WTC11 (cell line): ENCODE measurements at regions not wholly inside any gene's neighbourhood (a gene's known extent, or its start where the extent isn't known, plus 50 kb on each side); places are given as distances from the start of the nearest gene placed in this dataset.
"Not testable (repeated sequence)": the region's sequence is repeated elsewhere in the genome, so short reads cannot be mapped to it uniquely, and the experiment has no call there.

ENCODE experiments used
- ATAC-seq: fragments of 200-7000 bp; cut with Tn5 transposase; 2 replicates; pipeline ENCODE4 v1.10.0; 2021; ENCODE audit warnings: mild to moderate bottlenecking, moderate library complexity
- CTCF ChIA-PET: fragments of 300-600 bp; sonication (Branson Sonifier 250); formaldehyde crosslinking; loops from one replicate; lab custom pipeline; 2021; ENCODE audit warnings: antibody characterized with exemption; lab: Charles Lee
- POLR2A ChIA-PET: fragments of 350-600 bp; sonication (Branson Sonifier 250); formaldehyde crosslinking; loops from one replicate; lab custom pipeline; 2021; ENCODE audit warnings: antibody characterized with exemption; lab: Charles Lee
- DNase-seq: peaks from one replicate; pipeline ENCODE4 v3.0.0; 2021; ENCODE audit warnings: low spot score
- H3K27ac Mint-ChIP-seq: 2 replicates; pipeline ENCODE4 v1.8.0; 2021; ENCODE audit warnings: mixed read lengths
- H3K27me3 Mint-ChIP-seq: 2 replicates; pipeline ENCODE4 v1.8.0; 2021; ENCODE audit warnings: low read depth, mild to moderate bottlenecking, moderate library complexity, mixed read lengths
- H3K36me3 Mint-ChIP-seq: 2 replicates; pipeline ENCODE4 v1.8.0; 2021; ENCODE audit warnings: mixed read lengths
- H3K4me1 Mint-ChIP-seq: 2 replicates; pipeline ENCODE4 v1.8.0; 2022; ENCODE audit warnings: mixed read lengths
- H3K4me3 Mint-ChIP-seq: 2 replicates; pipeline ENCODE4 v1.8.0; 2021; ENCODE audit warnings: mild to moderate bottlenecking, moderate library complexity, mixed read lengths
- H3K9me3 Mint-ChIP-seq: 2 replicates; pipeline ENCODE4 v1.8.0; 2021; ENCODE audit warnings: mixed read lengths
- ATF6 ChIP-seq: sonication (generic); formaldehyde crosslinking; IDR thresholded peaks from 2 replicates; pipeline ENCODE4 v1.8.1; 2023; ENCODE audit warnings: mild to moderate bottlenecking, missing genetic modification reagents
- CBFB ChIP-seq: sonication (generic); formaldehyde crosslinking; IDR thresholded peaks from 2 replicates; pipeline ENCODE4 v1.8.1; 2022; ENCODE audit warnings: mild to moderate bottlenecking, low read depth, missing genetic modification reagents
- CREM ChIP-seq: sonication (generic); formaldehyde crosslinking; IDR thresholded peaks from 2 replicates; pipeline ENCODE4 v1.8.1; 2022; ENCODE audit warnings: mild to moderate bottlenecking, missing genetic modification reagents, moderate library complexity
- EMX1 ChIP-seq: fragments of 250-450 bp; sonication (Bioruptor Pico); IDR thresholded peaks from 2 replicates; pipeline ENCODE4 v1.8.0; 2021; ENCODE audit warnings: mild to moderate bottlenecking
- ETV6 ChIP-seq: sonication (generic); formaldehyde crosslinking; IDR thresholded peaks from 2 replicates; pipeline ENCODE4 v1.8.1; 2022; ENCODE audit warnings: mild to moderate bottlenecking, missing genetic modification reagents
- FOXJ3 ChIP-seq: sonication (generic); formaldehyde crosslinking; IDR thresholded peaks from 2 replicates; pipeline ENCODE4 v1.9.0; 2021; ENCODE audit warnings: missing genetic modification reagents, mild to moderate bottlenecking, borderline replicate concordance
- GRHL2 ChIP-seq: fragments of 250-450 bp; sonication (Bioruptor Pico); IDR thresholded peaks from 2 replicates; pipeline ENCODE4 v1.8.0; 2022; ENCODE audit warnings: mild to moderate bottlenecking, moderate library complexity; ENCODE audit not compliant: insufficient replicate concordance, severe bottlenecking
- IRF1 ChIP-seq: sonication (generic); formaldehyde crosslinking; IDR thresholded peaks from 2 replicates; pipeline ENCODE4 v1.8.0; 2023; ENCODE audit warnings: missing genetic modification reagents
- NFE2L1 ChIP-seq: sonication (generic); formaldehyde crosslinking; IDR thresholded peaks from 2 replicates; pipeline ENCODE4 v1.8.1; 2023; ENCODE audit warnings: missing genetic modification reagents
- NFYB ChIP-seq: sonication (generic); formaldehyde crosslinking; conservative IDR thresholded peaks from 2 replicates; pipeline ENCODE4 v1.8.0; 2022; ENCODE audit warnings: low read depth, missing genetic modification reagents
- NR1H2 ChIP-seq: sonication (generic); formaldehyde crosslinking; IDR thresholded peaks from 2 replicates; pipeline ENCODE4 v1.9.0; 2021; ENCODE audit warnings: mild to moderate bottlenecking, moderate library complexity, missing genetic modification reagents
- PREB ChIP-seq: sonication (generic); formaldehyde crosslinking; IDR thresholded peaks from 2 replicates; pipeline ENCODE4 v1.8.1; 2022; ENCODE audit warnings: mild to moderate bottlenecking, missing genetic modification reagents, moderate library complexity, borderline replicate concordance
- SOX15 ChIP-seq: fragments of 250-450 bp; sonication (Bioruptor Pico); IDR thresholded peaks from 2 replicates; pipeline ENCODE4 v1.9.0; 2021; ENCODE audit warnings: mild to moderate bottlenecking
- ZNF396 ChIP-seq: fragments of 250-450 bp; sonication (Bioruptor Pico); IDR thresholded peaks from 2 replicates; pipeline ENCODE4 v1.8.0; 2021; ENCODE audit warnings: mild to moderate bottlenecking, moderate library complexity, borderline replicate concordance
- ZNF423 ChIP-seq: fragments of 250-450 bp; sonication (Bioruptor Pico); IDR thresholded peaks from 2 replicates; pipeline ENCODE4 v2.1.2; 2022; ENCODE audit warnings: mild to moderate bottlenecking, moderate library complexity
- TF ChIP-seq, protein P1 (sequence below): fragments of 250-450 bp; sonication (Bioruptor Pico); IDR thresholded peaks from 2 replicates; pipeline ENCODE4 v1.9.0; 2021; ENCODE audit warnings: mild to moderate bottlenecking, borderline replicate concordance
- TF ChIP-seq, protein P2 (sequence below): fragments of 250-450 bp; sonication (Bioruptor Pico); IDR thresholded peaks from 2 replicates; pipeline ENCODE4 v1.8.0; 2021; ENCODE audit warnings: mild to moderate bottlenecking

DNA sequence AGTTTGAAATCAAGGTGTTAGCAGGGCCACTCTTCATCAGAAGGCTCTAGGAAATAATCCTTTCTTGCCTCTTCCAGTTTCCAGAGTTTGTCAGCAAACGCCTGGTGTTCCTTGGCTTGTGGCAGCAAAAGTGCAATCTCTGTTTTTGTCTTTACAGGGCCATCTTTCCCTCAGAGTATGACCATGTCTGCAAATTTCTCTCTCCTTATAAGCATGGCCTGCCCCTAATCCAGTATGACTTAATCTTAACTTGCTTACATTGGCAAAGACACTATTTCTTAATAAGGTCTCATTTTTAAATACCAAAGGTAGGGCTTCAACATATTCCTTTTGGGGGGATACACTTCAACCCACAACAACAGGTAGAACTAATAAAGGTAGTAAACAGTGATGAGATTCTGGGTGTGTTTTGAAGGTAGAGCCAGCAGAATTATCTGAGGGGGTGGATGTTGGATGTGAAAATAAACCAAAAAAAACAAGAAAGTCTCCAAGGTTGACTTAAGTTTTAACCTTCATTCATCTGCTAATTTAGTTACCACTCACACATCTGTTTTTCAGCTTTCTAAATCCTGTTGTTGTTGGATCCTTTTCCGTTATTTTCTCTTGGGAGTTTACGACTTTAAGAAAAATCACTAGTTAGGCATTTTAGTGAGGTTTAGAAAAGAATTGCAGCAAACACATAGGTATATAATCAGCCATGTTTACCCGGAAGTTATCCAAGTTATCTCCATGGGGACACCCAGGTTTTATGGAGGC is 234.4 kb upstream of the FIGN start:
- no peak for DNase-seq
- H3K27me3 Mint-ChIP-seq: no peaks in the 10 kb centered on the region
- no peak overlapping the region; the same call in 1 of the 2 replicates for H3K27ac Mint-ChIP-seq
- no peak for TF ChIP-seq ZNF423 (CRISPR knock-in tag)
- no peak for TF ChIP-seq ATF6 (CRISPR knock-in tag)
- no peak for TF ChIP-seq ZNF396
- TF ChIP-seq ETV6: no peak
- TF ChIP-seq EMX1 (CRISPR knock-in tag): no peak
- no peak for TF ChIP-seq PREB (CRISPR knock-in tag)
- no peak for TF ChIP-seq NFYB (CRISPR knock-in tag)
- TF ChIP-seq GRHL2 (CRISPR knock-in tag): no peak
- TF ChIP-seq FOXJ3 (CRISPR knock-in tag): no peak
- TF ChIP-seq, protein P1, sequence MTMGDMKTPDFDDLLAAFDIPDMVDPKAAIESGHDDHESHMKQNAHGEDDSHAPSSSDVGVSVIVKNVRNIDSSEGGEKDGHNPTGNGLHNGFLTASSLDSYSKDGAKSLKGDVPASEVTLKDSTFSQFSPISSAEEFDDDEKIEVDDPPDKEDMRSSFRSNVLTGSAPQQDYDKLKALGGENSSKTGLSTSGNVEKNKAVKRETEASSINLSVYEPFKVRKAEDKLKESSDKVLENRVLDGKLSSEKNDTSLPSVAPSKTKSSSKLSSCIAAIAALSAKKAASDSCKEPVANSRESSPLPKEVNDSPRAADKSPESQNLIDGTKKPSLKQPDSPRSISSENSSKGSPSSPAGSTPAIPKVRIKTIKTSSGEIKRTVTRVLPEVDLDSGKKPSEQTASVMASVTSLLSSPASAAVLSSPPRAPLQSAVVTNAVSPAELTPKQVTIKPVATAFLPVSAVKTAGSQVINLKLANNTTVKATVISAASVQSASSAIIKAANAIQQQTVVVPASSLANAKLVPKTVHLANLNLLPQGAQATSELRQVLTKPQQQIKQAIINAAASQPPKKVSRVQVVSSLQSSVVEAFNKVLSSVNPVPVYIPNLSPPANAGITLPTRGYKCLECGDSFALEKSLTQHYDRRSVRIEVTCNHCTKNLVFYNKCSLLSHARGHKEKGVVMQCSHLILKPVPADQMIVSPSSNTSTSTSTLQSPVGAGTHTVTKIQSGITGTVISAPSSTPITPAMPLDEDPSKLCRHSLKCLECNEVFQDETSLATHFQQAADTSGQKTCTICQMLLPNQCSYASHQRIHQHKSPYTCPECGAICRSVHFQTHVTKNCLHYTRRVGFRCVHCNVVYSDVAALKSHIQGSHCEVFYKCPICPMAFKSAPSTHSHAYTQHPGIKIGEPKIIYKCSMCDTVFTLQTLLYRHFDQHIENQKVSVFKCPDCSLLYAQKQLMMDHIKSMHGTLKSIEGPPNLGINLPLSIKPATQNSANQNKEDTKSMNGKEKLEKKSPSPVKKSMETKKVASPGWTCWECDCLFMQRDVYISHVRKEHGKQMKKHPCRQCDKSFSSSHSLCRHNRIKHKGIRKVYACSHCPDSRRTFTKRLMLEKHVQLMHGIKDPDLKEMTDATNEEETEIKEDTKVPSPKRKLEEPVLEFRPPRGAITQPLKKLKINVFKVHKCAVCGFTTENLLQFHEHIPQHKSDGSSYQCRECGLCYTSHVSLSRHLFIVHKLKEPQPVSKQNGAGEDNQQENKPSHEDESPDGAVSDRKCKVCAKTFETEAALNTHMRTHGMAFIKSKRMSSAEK: no peak
- TF ChIP-seq, protein P2, sequence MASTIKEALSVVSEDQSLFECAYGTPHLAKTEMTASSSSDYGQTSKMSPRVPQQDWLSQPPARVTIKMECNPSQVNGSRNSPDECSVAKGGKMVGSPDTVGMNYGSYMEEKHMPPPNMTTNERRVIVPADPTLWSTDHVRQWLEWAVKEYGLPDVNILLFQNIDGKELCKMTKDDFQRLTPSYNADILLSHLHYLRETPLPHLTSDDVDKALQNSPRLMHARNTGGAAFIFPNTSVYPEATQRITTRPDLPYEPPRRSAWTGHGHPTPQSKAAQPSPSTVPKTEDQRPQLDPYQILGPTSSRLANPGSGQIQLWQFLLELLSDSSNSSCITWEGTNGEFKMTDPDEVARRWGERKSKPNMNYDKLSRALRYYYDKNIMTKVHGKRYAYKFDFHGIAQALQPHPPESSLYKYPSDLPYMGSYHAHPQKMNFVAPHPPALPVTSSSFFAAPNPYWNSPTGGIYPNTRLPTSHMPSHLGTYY: no peak
- TF ChIP-seq IRF1 (CRISPR knock-in tag): no peak
- TF ChIP-seq NFE2L1 (CRISPR knock-in tag): no peak
- TF ChIP-seq CREM (CRISPR knock-in tag): no peak
- TF ChIP-seq CBFB: no peak
- no peak for TF ChIP-seq NR1H2 (CRISPR knock-in tag)
- no peak for TF ChIP-seq SOX15 (CRISPR knock-in tag)
- ChIA-PET CTCF (no interaction called here), POLR2A (no interaction called here)
- no peaks in the 10 kb centered on the region for H3K36me3 Mint-ChIP-seq
- H3K4me3 Mint-ChIP-seq: no peak overlapping the region
- no peak for ATAC-seq
- H3K4me1 Mint-ChIP-seq: peaks cover 5% of the 10 kb centered on the region; the same call in 1 of the 2 replicates
- no peaks in the 10 kb centered on the region for H3K9me3 Mint-ChIP-seq

DNA sequence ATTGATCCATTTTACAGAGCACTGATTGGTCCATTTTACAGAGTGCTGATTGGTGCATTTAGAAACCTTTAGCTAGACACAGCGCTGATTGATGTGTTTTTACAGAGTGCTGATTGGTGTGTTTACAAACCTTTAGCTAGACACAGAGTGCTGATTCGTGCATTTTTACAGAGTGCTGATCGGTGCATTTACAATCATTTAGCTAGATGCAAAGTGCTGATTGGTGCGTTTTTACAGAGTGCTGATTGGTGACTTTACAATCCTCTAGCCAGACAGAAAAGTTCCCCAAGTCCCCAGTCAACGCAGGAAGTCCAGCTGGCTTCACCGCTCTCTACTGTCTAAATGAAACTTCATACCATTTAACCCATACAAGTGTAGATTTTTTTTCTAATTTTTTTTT is 228.5 kb upstream of the FIGN start:
- H3K4me1 Mint-ChIP-seq, DNase-seq, POLR2A ChIA-PET, H3K4me3 Mint-ChIP-seq, H3K27me3 Mint-ChIP-seq, H3K27ac Mint-ChIP-seq, CTCF ChIA-PET, H3K36me3 Mint-ChIP-seq, ATAC-seq: not testable (repeated sequence)
- peaks cover 15% of the 10 kb centered on the region for H3K9me3 Mint-ChIP-seq
